ENCODE measurements at regions not wholly inside any gene's neighbourhood (a gene's known extent, or its start where the extent isn't known, plus 50 kb on each side); places are given as distances from the start of the nearest gene placed in this dataset.

GRCh38 chr7:123282181-123282580 lies 82.4 kb upstream of the SLC13A1 start:
- TF ChIP-seq CTCF (conservative IDR thresholded peaks at IDR 0.05; ENCODE audit: low read depth, low read length) = no peak
- no peak for TF ChIP-seq EZH2 (IDR thresholded peaks at IDR 0.05; ENCODE audit: borderline replicate concordance, low read depth, low read length, poor library complexity, severe bottlenecking)
